ENCODE measurements at regions not wholly inside any gene's neighbourhood (a gene's known extent, or its start where the extent isn't known, plus 50 kb on each side); places are given as distances from the start of the nearest gene placed in this dataset.

GRCh38 chr22:47344414-47344813 is 582.0 kb downstream of the TBC1D22A start:
- TF ChIP-seq POLR2A (IDR thresholded peaks at IDR 0.05) = no peak
- TF ChIP-seq, protein P1, sequence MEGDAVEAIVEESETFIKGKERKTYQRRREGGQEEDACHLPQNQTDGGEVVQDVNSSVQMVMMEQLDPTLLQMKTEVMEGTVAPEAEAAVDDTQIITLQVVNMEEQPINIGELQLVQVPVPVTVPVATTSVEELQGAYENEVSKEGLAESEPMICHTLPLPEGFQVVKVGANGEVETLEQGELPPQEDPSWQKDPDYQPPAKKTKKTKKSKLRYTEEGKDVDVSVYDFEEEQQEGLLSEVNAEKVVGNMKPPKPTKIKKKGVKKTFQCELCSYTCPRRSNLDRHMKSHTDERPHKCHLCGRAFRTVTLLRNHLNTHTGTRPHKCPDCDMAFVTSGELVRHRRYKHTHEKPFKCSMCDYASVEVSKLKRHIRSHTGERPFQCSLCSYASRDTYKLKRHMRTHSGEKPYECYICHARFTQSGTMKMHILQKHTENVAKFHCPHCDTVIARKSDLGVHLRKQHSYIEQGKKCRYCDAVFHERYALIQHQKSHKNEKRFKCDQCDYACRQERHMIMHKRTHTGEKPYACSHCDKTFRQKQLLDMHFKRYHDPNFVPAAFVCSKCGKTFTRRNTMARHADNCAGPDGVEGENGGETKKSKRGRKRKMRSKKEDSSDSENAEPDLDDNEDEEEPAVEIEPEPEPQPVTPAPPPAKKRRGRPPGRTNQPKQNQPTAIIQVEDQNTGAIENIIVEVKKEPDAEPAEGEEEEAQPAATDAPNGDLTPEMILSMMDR (IDR thresholded peaks at IDR 0.05) = no peak

Measured in heart left ventricle (tissue), 13 donors.